Ectodermal cell (in vitro differentiated cells): ENCODE measurements at regions not wholly inside any gene's neighbourhood (a gene's known extent, or its start where the extent isn't known, plus 50 kb on each side); places are given as distances from the start of the nearest gene placed in this dataset.

Experiments
- H3K27ac ChIP-seq: 2 replicates; pipeline ENCODE4 v1.7.0; 2013; ENCODE audit warnings: mild to moderate bottlenecking, low read depth, low read length; ENCODE audit not compliant: insufficient read depth, poor library complexity, severe bottlenecking
- H3K27me3 ChIP-seq: 2 replicates; pipeline ENCODE4 v1.7.0; 2013; ENCODE audit warnings: mild to moderate bottlenecking, low read length; ENCODE audit not compliant: insufficient read depth, control insufficient read depth, poor library complexity, severe bottlenecking
- H3K36me3 ChIP-seq: one replicate; pipeline ENCODE4 v1.7.0; 2013; ENCODE audit warnings: low read length; ENCODE audit not compliant: control insufficient read depth, insufficient read depth
- H3K4me1 ChIP-seq: one replicate; pipeline ENCODE4 v1.7.0; 2013; ENCODE audit warnings: low read length; ENCODE audit not compliant: control insufficient read depth, insufficient read depth
- H3K4me3 ChIP-seq: 2 replicates; pipeline ENCODE4 v1.7.0; 2013; ENCODE audit warnings: low read depth, low read length, control low read depth; ENCODE audit not compliant: insufficient read depth
- H3K9me3 ChIP-seq: 2 replicates; pipeline ENCODE4 v1.7.0; 2013; ENCODE audit warnings: mild to moderate bottlenecking, low read length, moderate library complexity; ENCODE audit not compliant: control insufficient read depth
- WGBS, 2 experiments: methylation state at CpG; one replicate each; pipeline ENCODE4 v1.1.7; 2013; ENCODE audit warnings: missing lambda C conversion rate in 2 of 2; 5-methylcytosine and 5-hydroxymethylcytosine counted together

DNA sequence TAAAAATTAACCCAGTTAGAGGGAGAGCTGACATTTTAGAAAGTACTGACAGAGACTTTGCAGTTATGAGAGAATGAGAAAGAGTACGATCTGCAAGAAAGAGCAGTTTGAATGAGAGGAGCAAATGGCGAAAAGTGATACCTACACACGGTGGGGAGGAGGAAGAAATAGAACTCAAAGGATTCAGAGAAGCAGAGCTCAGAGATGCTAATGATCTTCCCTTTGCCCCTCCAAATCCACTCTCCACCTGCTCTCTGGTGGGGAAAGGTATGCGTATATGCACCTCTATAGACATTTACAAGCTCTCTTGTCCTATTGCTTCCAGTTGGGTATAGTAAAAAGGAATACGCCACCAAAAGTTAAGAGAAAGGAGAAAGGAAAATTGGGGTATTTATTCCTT is 123.3 kb upstream of the TTC14 start:
- Histone ChIP-seq H3K4me1 (peaks cover 8% of the 10 kb centered on the region), H3K4me3 (no peak overlapping the region), H3K36me3 (no peaks in the 10 kb centered on the region), H3K27me3 (no peaks in the 10 kb centered on the region), H3K27ac (no peak overlapping the region), H3K9me3 (no peaks in the 10 kb centered on the region)
- WGBS, 2 experiments: 81 to 86% methylated on average over 4 to 5 of the region's 5 CpGs

DNA sequence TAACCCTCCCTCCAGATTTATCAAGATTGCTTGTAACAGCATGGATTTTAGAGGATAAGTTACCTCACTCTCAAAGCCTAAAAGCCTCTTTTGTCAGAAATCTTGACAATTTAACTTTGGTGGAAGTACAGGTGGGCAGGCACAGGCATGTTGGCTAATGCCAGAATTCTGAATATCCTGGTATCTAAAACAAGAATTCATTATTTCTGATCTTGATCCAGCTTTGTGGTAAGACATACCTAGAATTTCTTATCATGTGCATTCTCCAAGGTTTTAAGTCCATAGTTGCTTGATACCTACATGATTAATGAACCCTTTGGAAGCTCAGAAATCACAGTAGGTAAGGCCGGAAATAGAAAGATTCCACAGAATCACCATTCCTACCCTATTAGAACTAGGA is 109.9 kb upstream of the TTC14 start:
- Histone ChIP-seq H3K9me3 (no peaks in the 10 kb centered on the region), H3K27me3 (no peaks in the 10 kb centered on the region), H3K36me3 (no peaks in the 10 kb centered on the region), H3K4me1 (no peaks in the 10 kb centered on the region), H3K4me3 (no peak overlapping the region), H3K27ac (no peak overlapping the region)
- 86 to 100% methylated on average over 1 of the region's 1 CpG for WGBS, 2 experiments

DNA sequence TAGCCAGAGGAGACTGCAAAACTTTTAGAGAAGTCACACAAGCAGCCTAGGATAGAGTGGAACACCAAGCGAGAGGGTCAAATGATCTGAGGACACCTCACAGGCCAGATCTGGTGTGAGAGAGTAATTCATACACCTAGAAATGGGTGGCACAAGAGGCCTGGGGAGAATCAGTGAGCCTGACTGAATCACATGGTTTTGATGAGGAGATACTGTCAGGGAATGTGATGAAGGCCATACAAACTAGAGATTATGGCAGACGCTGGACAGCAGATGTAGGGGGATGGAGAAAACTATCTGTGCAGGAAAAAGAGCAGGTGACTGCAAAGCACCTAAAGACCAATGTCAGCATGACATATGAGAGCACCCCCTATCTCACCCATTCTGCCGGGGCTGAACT is 105.0 kb upstream of the TTC14 start:
- Histone ChIP-seq H3K27me3 (no peaks in the 10 kb centered on the region), H3K9me3 (no peaks in the 10 kb centered on the region), H3K36me3 (no peaks in the 10 kb centered on the region), H3K4me3 (no peak overlapping the region), H3K4me1 (no peaks in the 10 kb centered on the region), H3K27ac (no peak overlapping the region)
- WGBS, 2 experiments: 75 to 89% methylated on average over 2 to 3 of the region's 3 CpGs

DNA sequence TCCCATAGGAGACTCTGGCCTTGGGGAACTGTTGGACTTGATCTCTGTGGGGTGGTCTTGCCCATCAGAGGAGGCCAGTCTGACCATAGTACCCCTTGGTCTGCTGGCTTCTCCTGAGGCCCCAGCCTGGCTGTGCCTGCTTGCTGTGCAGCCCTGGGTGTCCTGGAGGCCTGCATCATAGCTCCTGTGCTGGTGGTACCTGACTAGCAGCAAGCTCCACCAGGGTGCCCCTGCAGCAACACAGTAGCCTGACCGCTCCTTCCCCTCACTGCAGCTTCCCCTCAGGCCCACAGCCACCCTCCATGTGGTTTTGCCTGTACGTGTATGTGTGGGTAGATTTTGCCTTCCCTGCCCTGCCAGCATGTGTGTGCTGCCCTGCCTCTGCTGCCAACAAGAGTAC is 85.6 kb upstream of the TTC14 start:
- no peaks in the 10 kb centered on the region for H3K36me3 ChIP-seq
- no peak overlapping the region for H3K27ac ChIP-seq
- H3K4me1 ChIP-seq: no peaks in the 10 kb centered on the region
- 88 to 91% methylated on average over 2 of the region's 2 CpGs for WGBS, 2 experiments
- no peak overlapping the region for H3K4me3 ChIP-seq
- H3K9me3 ChIP-seq: no peaks in the 10 kb centered on the region
- no peaks in the 10 kb centered on the region for H3K27me3 ChIP-seq

DNA sequence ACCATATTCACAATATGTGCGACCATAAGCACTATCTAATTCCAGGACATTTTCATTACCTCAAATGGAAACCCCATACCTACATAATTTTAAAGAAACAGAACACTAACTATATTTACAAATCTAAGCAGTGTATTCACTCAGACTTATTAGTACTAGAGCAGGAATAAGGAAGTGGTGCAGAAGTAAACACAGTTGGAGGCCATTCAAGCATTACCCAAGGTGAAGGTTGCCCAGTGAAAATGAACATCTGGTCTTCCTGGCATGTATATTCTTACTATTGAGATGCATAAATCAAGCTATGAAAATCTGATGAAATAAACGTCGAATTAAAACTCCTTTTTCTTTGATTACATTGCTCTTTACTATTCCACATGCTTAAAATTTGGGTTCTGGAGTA is 78.9 kb upstream of the TTC14 start:
- Histone ChIP-seq H3K4me1 (no peaks in the 10 kb centered on the region), H3K27me3 (no peaks in the 10 kb centered on the region), H3K27ac (no peak overlapping the region), H3K36me3 (no peaks in the 10 kb centered on the region), H3K4me3 (no peak overlapping the region), H3K9me3 (no peaks in the 10 kb centered on the region)
- 89 to 93% methylated on average over 3 of the region's 3 CpGs for WGBS, 2 experiments

DNA sequence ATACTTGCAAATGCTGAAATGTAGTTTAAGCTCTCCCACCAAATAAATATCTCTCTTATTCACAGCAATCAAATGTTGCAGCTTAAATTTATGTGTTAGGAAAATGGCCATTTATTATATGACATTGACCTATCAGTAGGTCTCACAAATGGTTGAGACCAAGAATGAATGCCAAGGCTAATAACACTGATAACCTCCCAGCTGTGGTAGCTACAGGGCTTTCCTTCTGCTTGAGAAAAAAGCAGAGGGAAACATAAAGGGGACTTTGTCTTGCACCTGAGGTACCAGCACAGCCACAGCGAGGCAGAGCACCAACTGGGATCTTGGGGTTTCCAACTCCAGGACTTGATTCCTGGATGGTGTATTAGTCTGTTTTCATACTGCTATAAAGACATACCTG is 73.1 kb upstream of the TTC14 start:
- Histone ChIP-seq H3K9me3 (no peaks in the 10 kb centered on the region), H3K4me1 (no peaks in the 10 kb centered on the region), H3K27me3 (no peaks in the 10 kb centered on the region), H3K27ac (no peak overlapping the region), H3K4me3 (no peak overlapping the region), H3K36me3 (no peaks in the 10 kb centered on the region)
- 91 to 94% methylated on average over 1 of the region's 1 CpG for WGBS, 2 experiments

DNA sequence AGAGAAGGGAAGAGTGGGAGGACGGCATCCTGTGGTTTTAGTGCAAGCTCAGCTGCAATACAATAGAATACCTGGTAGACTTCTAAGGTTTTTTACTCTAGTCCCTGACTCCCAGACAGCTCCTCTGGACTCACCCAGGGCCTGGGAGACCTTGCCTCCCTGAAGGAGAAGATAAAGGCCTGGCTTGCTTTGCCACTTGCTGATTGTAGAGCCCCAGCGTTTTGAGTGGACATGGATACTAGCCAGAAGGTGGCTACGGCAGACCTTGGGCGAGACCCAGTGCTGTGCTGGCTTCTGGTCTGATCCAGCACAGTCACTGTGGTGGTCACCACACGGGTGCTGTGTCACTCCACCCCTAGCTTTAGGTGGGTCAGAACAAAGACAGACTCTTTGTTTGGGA is 72.2 kb upstream of the TTC14 start:
- Histone ChIP-seq H3K4me3 (no peak overlapping the region), H3K9me3 (no peaks in the 10 kb centered on the region), H3K27ac (no peak overlapping the region), H3K27me3 (no peaks in the 10 kb centered on the region), H3K4me1 (no peaks in the 10 kb centered on the region), H3K36me3 (no peaks in the 10 kb centered on the region)
- 91 to 94% methylated on average over 5 of the region's 5 CpGs for WGBS, 2 experiments

DNA sequence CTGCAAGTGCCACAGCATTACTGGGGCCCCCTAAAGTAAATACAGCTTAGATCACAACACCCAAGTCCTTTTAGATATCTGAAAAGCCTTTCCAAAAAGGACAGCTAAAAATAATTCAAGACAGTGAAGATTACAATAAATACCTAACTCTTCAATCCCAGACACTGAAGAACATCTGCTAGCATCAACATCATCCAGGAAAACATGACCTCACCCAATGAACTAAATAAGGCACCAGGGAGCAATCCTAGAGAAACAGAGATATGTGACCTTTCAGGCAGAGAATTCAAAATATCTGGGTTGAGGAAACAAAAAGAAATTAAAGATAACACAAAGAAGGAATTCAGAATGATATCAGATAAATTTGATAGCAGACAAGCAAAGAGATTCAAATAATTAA is 71.7 kb upstream of the TTC14 start:
- Histone ChIP-seq H3K4me1 (no peaks in the 10 kb centered on the region), H3K9me3 (no peaks in the 10 kb centered on the region), H3K27me3 (no peaks in the 10 kb centered on the region), H3K27ac (no peak overlapping the region), H3K36me3 (no peaks in the 10 kb centered on the region), H3K4me3 (no peak overlapping the region)

DNA sequence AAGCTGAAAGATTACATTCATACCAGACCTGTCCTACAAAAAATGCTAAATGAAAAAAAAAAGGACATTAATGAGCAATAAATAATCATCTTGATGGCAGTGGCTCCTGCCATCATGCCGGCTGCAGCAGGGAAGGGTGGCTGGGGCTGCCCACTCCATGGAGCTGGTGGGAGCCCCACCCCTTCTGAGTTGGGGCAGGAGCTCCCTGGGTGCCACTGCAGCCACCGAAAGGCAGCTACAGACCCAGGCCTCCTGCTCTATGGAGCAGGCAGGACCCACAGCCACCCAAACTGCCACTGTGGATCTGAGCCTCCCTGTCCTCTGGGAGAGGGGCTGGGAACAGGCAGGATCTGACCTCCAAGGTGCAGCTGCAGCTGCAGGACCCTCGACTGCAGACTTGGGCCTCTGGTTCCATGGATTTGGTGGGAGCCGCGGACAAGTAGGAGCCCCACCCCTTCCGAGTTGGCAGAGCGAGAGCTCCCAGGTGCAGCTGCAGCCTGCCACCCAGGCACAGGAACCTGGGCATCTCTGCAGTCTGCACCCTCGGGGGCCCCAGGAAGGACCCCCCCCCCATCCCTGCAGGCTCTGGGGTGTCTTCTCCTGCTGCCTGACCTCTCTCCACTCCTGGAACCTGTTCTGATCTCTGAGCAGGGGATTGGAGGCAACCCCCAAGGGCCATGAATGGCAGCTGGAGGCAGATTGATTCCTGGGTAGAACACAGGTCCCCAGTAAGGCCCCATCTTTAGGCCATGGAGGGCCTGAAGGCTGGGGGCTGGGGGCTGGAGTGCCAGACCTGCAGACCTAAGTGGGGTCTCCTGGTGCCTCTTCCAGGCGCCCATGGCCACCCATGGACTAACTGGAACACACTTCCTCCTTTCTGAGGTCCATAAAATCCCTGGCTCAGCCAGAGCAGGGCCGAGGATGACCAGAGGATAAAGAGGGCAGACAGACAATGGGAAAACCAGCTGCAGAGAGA is 70.4 kb upstream of the TTC14 start:
- no peak overlapping the region for H3K4me3 ChIP-seq
- no peaks in the 10 kb centered on the region for H3K36me3 ChIP-seq
- no peak overlapping the region for H3K27ac ChIP-seq
- no peaks in the 10 kb centered on the region for H3K4me1 ChIP-seq
- no peaks in the 10 kb centered on the region for H3K9me3 ChIP-seq
- H3K27me3 ChIP-seq: no peaks in the 10 kb centered on the region
- 90 to 91% methylated on average over 10 of the region's 10 CpGs for WGBS, 2 experiments

DNA sequence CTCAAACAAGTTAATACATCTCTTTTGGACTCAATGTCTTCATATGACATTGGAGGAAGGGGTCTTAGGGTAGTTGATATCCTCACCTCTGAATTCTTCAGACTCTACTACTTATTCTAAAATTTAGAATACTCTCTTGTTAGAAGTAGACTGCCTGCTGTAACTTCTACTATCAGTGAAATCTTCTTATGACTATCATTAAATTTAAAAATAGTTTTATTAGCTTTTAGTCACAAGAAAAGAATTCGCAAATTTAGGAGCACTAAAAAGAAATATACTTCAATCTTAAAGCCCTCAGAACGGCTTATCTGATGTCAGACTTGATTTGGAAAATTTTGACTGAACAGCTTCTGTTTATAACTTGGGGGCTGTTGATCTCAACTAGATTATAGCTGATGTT is 67.1 kb upstream of the TTC14 start:
- no peak overlapping the region for H3K4me3 ChIP-seq
- no peaks in the 10 kb centered on the region for H3K9me3 ChIP-seq
- H3K27me3 ChIP-seq: no peaks in the 10 kb centered on the region
- H3K36me3 ChIP-seq: no peaks in the 10 kb centered on the region
- H3K4me1 ChIP-seq: no peaks in the 10 kb centered on the region
- H3K27ac ChIP-seq: no peak overlapping the region
- WGBS, 2 experiments: 100% methylated on average over 1 to 2 of the region's 2 CpGs
